ENCODE measurements at regions not wholly inside any gene's neighbourhood (a gene's known extent, or its start where the extent isn't known, plus 50 kb on each side); places are given as distances from the start of the nearest gene placed in this dataset.
"Not testable (repeated sequence)": the region's sequence is repeated elsewhere in the genome, so short reads cannot be mapped to it uniquely, and the experiment has no call there.

- not testable (repeated sequence) for H3K4me3 ChIP-seq (ENCODE audit: low read length); DNase-seq (ENCODE audit: low read depth)
Observed at GRCh38 chr4:67412153-67412712, 133.1 kb downstream of the CENPC start.

- H3K4me3 ChIP-seq (ENCODE audit: low read length): no peak overlapping the region
- DNase-seq (ENCODE audit: low read depth): no peak
- TF ChIP-seq, protein P1, sequence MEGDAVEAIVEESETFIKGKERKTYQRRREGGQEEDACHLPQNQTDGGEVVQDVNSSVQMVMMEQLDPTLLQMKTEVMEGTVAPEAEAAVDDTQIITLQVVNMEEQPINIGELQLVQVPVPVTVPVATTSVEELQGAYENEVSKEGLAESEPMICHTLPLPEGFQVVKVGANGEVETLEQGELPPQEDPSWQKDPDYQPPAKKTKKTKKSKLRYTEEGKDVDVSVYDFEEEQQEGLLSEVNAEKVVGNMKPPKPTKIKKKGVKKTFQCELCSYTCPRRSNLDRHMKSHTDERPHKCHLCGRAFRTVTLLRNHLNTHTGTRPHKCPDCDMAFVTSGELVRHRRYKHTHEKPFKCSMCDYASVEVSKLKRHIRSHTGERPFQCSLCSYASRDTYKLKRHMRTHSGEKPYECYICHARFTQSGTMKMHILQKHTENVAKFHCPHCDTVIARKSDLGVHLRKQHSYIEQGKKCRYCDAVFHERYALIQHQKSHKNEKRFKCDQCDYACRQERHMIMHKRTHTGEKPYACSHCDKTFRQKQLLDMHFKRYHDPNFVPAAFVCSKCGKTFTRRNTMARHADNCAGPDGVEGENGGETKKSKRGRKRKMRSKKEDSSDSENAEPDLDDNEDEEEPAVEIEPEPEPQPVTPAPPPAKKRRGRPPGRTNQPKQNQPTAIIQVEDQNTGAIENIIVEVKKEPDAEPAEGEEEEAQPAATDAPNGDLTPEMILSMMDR (conservative IDR thresholded peaks at IDR 0.05; ENCODE audit: low read depth, low read length): no peak
Observed at GRCh38 chr4:67403342-67403741, 142.0 kb downstream of the CENPC start.

DNA sequence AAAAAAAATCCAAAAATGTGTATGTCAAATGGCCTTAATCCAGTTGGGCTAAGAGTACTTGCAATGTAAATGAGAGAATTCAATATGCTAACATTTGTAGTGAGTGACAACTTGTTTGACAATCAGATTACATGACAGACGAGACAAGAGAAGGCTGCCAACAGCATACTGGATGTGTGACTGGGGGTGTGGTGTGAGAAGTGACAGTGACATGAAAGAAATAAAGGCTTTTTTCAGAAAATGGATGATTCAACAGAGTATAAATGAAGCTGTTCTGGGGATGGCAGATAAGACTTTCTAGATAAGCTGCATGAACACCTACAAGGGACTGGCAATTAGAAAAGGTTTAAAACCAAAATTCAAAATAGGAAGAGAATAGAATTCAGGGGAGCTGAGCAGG lies 143.4 kb downstream of the CENPC start:
- TF ChIP-seq, protein P1 (conservative IDR thresholded peaks at IDR 0.05; ENCODE audit: low read depth, low read length): no peak
- no peak overlapping the region for H3K4me3 ChIP-seq (ENCODE audit: low read length)
- DNase-seq (ENCODE audit: low read depth): no peak

- no peak for DNase-seq (ENCODE audit: low read depth)
- TF ChIP-seq, protein P1 (conservative IDR thresholded peaks at IDR 0.05; ENCODE audit: low read depth, low read length): no peak
- H3K4me3 ChIP-seq (ENCODE audit: low read length): no peak overlapping the region
Observed at GRCh38 chr4:67397931-67398330, 147.4 kb downstream of the CENPC start.

- no peak overlapping the region for H3K4me3 ChIP-seq (ENCODE audit: low read length)
- peak; percentile 6 for DNase-seq (ENCODE audit: low read depth)
- TF ChIP-seq, protein P1 (conservative IDR thresholded peaks at IDR 0.05; ENCODE audit: low read depth, low read length): peak; percentile 14
Observed at GRCh38 chr4:67397031-67397430, 148.3 kb downstream of the CENPC start.

- DNase-seq (ENCODE audit: low read depth): no peak
- TF ChIP-seq, protein P1 (conservative IDR thresholded peaks at IDR 0.05; ENCODE audit: low read depth, low read length): no peak
- H3K4me3 ChIP-seq (ENCODE audit: low read length): no peak overlapping the region
Observed at GRCh38 chr4:67396008-67396407, 149.3 kb downstream of the CENPC start.

DNA sequence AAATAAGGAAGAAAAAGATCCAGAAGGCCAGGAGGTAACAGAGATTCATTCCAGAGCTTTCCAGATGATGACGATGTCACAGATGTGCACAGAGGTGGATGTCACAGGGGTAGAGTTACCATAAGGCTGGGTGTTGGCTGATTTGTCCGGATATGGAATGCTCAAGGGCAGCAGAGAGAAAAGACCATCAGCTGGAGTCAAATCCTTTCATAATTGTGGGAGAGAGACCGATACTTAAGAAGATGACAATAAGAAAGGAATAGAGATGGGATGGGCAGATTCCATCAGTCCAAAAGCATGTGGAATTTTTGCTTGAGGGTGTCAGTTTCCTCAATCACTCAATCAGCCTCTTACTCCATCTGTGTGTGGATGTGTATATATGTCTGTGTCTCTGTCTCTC lies 150.4 kb downstream of the CENPC start:
- DNase-seq (ENCODE audit: low read depth): no peak
- H3K4me3 ChIP-seq (ENCODE audit: low read length): no peak overlapping the region
- TF ChIP-seq, protein P1 (conservative IDR thresholded peaks at IDR 0.05; ENCODE audit: low read depth, low read length): no peak

Data from retinal pigment epithelial cell (primary cell).